GM12878 (cell line): ENCODE measurements at regions not wholly inside any gene's neighbourhood (a gene's known extent, or its start where the extent isn't known, plus 50 kb on each side); places are given as distances from the start of the nearest gene placed in this dataset.

ENCODE experiments used
- ATAC-seq: fragments of 200-7000 bp; cut with Tn5 transposase; 3 replicates; pipeline ENCODE4 v1.9.1; 2020; ENCODE audit warnings: mild to moderate bottlenecking, moderate library complexity
- BruUV-seq: library from RNA; stranded (reverse); fragments of 400-500 nt; replicated peaks from 2 replicates; lab custom pipeline; 2021; lab: Mats Ljungman, UMichigan
- CTCF ChIA-PET: fragments of 300-600 bp; sonication (Branson Sonifier 250); formaldehyde crosslinking; extraction: SDS; loops from one replicate; lab custom pipeline; 2021; ENCODE audit warnings: inconsistent platforms; lab: Yijun Ruan, JAX
- POLR2A ChIA-PET: fragments of 350-600 bp; formaldehyde crosslinking; extraction: SDS; loops from one replicate; lab custom pipeline; 2021; ENCODE audit warnings: inconsistent platforms; lab: Charles Lee
- RAD21 ChIA-PET: fragments of 300-600 bp; sonication (Branson Sonifier 250); formaldehyde crosslinking; loops from one replicate; lab custom pipeline; 2023; ENCODE audit warnings: antibody characterized with exemption; ENCODE audit not compliant: unreplicated experiment; lab: Charles Lee
- SMC1A ChIA-PET: fragments of 300-600 bp; sonication (Branson Sonifier 250); formaldehyde crosslinking; loops from one replicate; lab custom pipeline; 2023; ENCODE audit not compliant: unreplicated experiment, uncharacterized antibody; lab: Charles Lee
- DNase-seq: peaks from one replicate; pipeline ENCODE4 v3.0.0-alpha.2; 2011; ENCODE audit warnings: low read depth, low spot score
- FAIRE-seq: peaks from 3 replicates; lab custom pipeline; 2011; peaks lifted over from hg19 to GRCh38; lab: Jason Lieb, UNC
- H2AFZ ChIP-seq: 2 replicates; pipeline ENCODE4 v1.6.0; 2011; ENCODE audit warnings: low read depth, low read length, control low read depth; ENCODE audit not compliant: control insufficient read depth
- H3K27ac ChIP-seq: 2 replicates; pipeline ENCODE4 v1.5.1; 2011; ENCODE audit warnings: control low read depth; ENCODE audit not compliant: control insufficient read depth, insufficient read depth
- H3K27me3 ChIP-seq, 2 experiments: replicated peaks in 1 of 2; 2 replicates each; pipeline versions ENCODE4 v1.6.0 to v1.6.1; 2011; ENCODE audit warnings: low read length in 1 of 2; ENCODE audit not compliant: control insufficient read depth in 2 of 2, insufficient read depth in 2 of 2
- H3K36me3 ChIP-seq, 2 experiments: 2 replicates each; pipeline ENCODE4 v1.5.1; 2011; ENCODE audit warnings: low read length in 1 of 2; ENCODE audit not compliant: control insufficient read depth in 2 of 2, insufficient read depth in 2 of 2
- H3K4me1 ChIP-seq: 2 replicates; pipeline ENCODE4 v1.6.1; 2011; ENCODE audit warnings: mild to moderate bottlenecking, low read length, moderate library complexity, mixed read lengths; ENCODE audit not compliant: control insufficient read depth, insufficient read depth
- H3K4me2 ChIP-seq: 2 replicates; pipeline ENCODE4 v1.6.0; 2011; ENCODE audit warnings: control low read depth; ENCODE audit not compliant: control insufficient read depth, insufficient read depth
- H3K4me3 ChIP-seq: fragments of 200-600 bp; sonication (generic); 2 replicates; pipeline ENCODE4 v1.5.1; 2016
- H3K79me2 ChIP-seq: 2 replicates; pipeline ENCODE4 v1.6.0; 2011; ENCODE audit warnings: low read length; ENCODE audit not compliant: control insufficient read depth, insufficient read depth
- H3K9ac ChIP-seq: 2 replicates; pipeline ENCODE4 v1.8.0; 2011; ENCODE audit warnings: low read length, control low read depth, mixed read lengths; ENCODE audit not compliant: control insufficient read depth, insufficient read depth
- H3K9me3 ChIP-seq: replicated peaks from 3 replicates; pipeline ENCODE4 v1.5.1; 2011; ENCODE audit warnings: mild to moderate bottlenecking, low read length; ENCODE audit not compliant: control insufficient read depth, insufficient read depth
- H4K20me1 ChIP-seq: 2 replicates; pipeline ENCODE4 v1.6.0; 2011; ENCODE audit not compliant: control insufficient read depth, insufficient read depth
- BRCA1 ChIP-seq: IDR thresholded peaks from 2 replicates; pipeline ENCODE4 v1.6.1; 2011; ENCODE audit warnings: low read depth, low read length, improper control_type of control experiment
- CEBPB ChIP-seq, 2 experiments: fragments of 150-350 bp in 1 of 2; IDR thresholded peaks; 2 replicates each; pipeline ENCODE4 v1.6.1; 2012 to 2014; ENCODE audit warnings: low read depth in 2 of 2, low read length in 2 of 2, borderline replicate concordance in 1 of 2, inconsistent platforms in 1 of 2
- CHD1 ChIP-seq: IDR thresholded peaks from 2 replicates; pipeline ENCODE4 v1.6.1; 2012; ENCODE audit warnings: low read depth, low read length, improper control_type of control experiment
- IRF4 ChIP-seq: IDR thresholded peaks from 2 replicates; pipeline ENCODE4 v1.6.1; 2011; ENCODE audit warnings: low read depth, low read length
- MEF2B ChIP-seq: fragments of 450-650 bp; IDR thresholded peaks from 2 replicates; pipeline ENCODE4 v1.6.1; 2018; ENCODE audit warnings: mild to moderate bottlenecking, moderate library complexity; ENCODE audit not compliant: partially characterized antibody, poor library complexity, severe bottlenecking
- MTA2 ChIP-seq: fragments of 450-650 bp; IDR thresholded peaks from 2 replicates; pipeline ENCODE4 v1.6.1; 2016; ENCODE audit warnings: low read depth, mild to moderate bottlenecking, moderate library complexity
- NR2C2 ChIP-seq: IDR thresholded peaks from 2 replicates; pipeline ENCODE4 v1.6.1; 2011; ENCODE audit warnings: borderline replicate concordance, low read depth; ENCODE audit not compliant: control insufficient read depth, insufficient read length
- RUNX3 ChIP-seq: IDR thresholded peaks from 2 replicates; pipeline ENCODE4 v1.6.1; 2012; ENCODE audit warnings: low read length, inconsistent platforms
- SMC3 ChIP-seq: IDR thresholded peaks from 2 replicates; pipeline ENCODE4 v1.6.1; 2011; ENCODE audit warnings: low read length, improper control_type of control experiment, borderline replicate concordance
- TCF7 ChIP-seq: IDR thresholded peaks from 2 replicates; pipeline ENCODE4 v1.6.1; 2014; ENCODE audit warnings: antibody characterized with exemption, borderline replicate concordance
- ZNF274 ChIP-seq: IDR thresholded peaks from one replicate; pipeline ENCODE4 v1.8.0; 2011; ENCODE audit not compliant: insufficient read length, insufficient read depth
- WGBS: methylation state at CpG from one replicate; pipeline ENCODE4 v1.1.6; 2016; ENCODE audit warnings: low lambda C conversion rate; ENCODE audit not compliant: insufficient replicate concordance, insufficient coverage; ENCODE audit errors: missing lambda C conversion rate; 5-methylcytosine and 5-hydroxymethylcytosine counted together
- in situ Hi-C: fragments of 300-500 bp; cut with MboI; formaldehyde crosslinking; loops from 9 replicates; pipeline ENCODE4 v1.14.3; 2018; ENCODE audit warnings: mixed read lengths
- intact Hi-C: fragments of 100-400 bp; cut with micrococcal nuclease; formaldehyde crosslinking; loops from one replicate; pipeline ENCODE4 v1.14.2; 2022; ENCODE audit not compliant: unreplicated experiment
- TF ChIP-seq, protein P1 (sequence below): fragments of 450-650 bp; IDR thresholded peaks from 2 replicates; pipeline ENCODE4 v1.6.1; 2017; ENCODE audit warnings: mild to moderate bottlenecking, moderate library complexity
- TF ChIP-seq, protein P2 (sequence below): fragments of 450-650 bp; IDR thresholded peaks from 2 replicates; pipeline ENCODE4 v1.6.1; 2016; ENCODE audit warnings: mild to moderate bottlenecking
- TF ChIP-seq, protein P3 (sequence below): IDR thresholded peaks from 2 replicates; pipeline ENCODE4 v1.6.1; 2011; ENCODE audit warnings: borderline replicate concordance, low read depth, mild to moderate bottlenecking, moderate library complexity, mixed read lengths, low read length; ENCODE audit not compliant: insufficient read depth; ENCODE audit errors: extremely low read length
- TF ChIP-seq, protein P4 (sequence below): IDR thresholded peaks from 2 replicates; pipeline ENCODE4 v1.6.1; 2012; ENCODE audit warnings: low read depth, low read length, improper control_type of control experiment
- TF ChIP-seq, protein P5 (sequence below): fragments of 450-650 bp; conservative IDR thresholded peaks from 2 replicates; pipeline ENCODE4 v1.6.1; 2017; ENCODE audit warnings: mild to moderate bottlenecking, moderate library complexity

DNA sequence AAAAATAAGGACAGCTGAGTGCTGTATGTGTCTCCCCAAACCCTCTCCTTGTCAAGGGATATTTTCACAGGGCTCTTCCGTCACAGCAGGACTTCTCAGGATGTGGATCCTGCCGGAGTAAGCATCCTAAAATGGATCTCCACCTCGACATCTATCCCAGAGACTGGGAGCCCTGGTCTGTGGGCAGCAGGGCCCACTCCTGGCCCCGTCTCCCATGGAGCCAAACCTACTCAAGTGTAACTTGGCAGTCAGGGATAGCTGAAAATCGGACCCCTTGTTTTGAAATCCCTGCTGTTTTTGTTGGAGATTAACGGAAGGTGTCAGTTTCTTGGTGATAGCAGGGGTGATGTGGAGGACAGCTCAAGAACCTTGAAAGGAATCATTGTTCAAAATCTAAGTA is 109.0 kb upstream of the TWIST2 start:
- ChIA-PET RAD21 (no interaction called here), SMC1A (no interaction called here), CTCF (no interaction called here), POLR2A (no interaction called here)
- no peaks in the 10 kb centered on the region for H3K36me3 ChIP-seq
- H3K4me1 ChIP-seq = no peaks in the 10 kb centered on the region
- DNase-seq = no peak
- no peak overlapping the region for H3K4me2 ChIP-seq
- BruUV-seq = no TSS peak
- in situ Hi-C loops = no loop called here
- WGBS = 38% methylated on average over 6 of the region's 6 CpGs
- intact Hi-C loops = no loop called here
- no peak for FAIRE-seq
- H3K79me2 ChIP-seq = no peaks in the 10 kb centered on the region
- H4K20me1 ChIP-seq = no peaks in the 10 kb centered on the region
- H3K9ac ChIP-seq = no peak overlapping the region
- no peaks in the 10 kb centered on the region; the same call in 2 of the 3 replicates for H3K9me3 ChIP-seq
- H2AFZ ChIP-seq = no peak overlapping the region
- no peak overlapping the region for H3K27ac ChIP-seq
- no peaks in the 10 kb centered on the region for H3K27me3 ChIP-seq
- no peak overlapping the region for H3K4me3 ChIP-seq
- ATAC-seq = no peak
- TF ChIP-seq MEF2B (no peak), MTA2 (no peak), TCF7 (no peak), BRCA1 (no peak), CEBPB (IDR thresholded peaks at IDR 0.05; ENCODE audit: borderline replicate concordance in 1 of 2, low read depth in 2 of 2, low read length in 2 of 2) (no peak), IRF4 (no peak), CHD1 (no peak), NR2C2 (no peak), RUNX3 (no peak), SMC3 (no peak), ZNF274 (no peak)
- TF ChIP-seq, protein P1, sequence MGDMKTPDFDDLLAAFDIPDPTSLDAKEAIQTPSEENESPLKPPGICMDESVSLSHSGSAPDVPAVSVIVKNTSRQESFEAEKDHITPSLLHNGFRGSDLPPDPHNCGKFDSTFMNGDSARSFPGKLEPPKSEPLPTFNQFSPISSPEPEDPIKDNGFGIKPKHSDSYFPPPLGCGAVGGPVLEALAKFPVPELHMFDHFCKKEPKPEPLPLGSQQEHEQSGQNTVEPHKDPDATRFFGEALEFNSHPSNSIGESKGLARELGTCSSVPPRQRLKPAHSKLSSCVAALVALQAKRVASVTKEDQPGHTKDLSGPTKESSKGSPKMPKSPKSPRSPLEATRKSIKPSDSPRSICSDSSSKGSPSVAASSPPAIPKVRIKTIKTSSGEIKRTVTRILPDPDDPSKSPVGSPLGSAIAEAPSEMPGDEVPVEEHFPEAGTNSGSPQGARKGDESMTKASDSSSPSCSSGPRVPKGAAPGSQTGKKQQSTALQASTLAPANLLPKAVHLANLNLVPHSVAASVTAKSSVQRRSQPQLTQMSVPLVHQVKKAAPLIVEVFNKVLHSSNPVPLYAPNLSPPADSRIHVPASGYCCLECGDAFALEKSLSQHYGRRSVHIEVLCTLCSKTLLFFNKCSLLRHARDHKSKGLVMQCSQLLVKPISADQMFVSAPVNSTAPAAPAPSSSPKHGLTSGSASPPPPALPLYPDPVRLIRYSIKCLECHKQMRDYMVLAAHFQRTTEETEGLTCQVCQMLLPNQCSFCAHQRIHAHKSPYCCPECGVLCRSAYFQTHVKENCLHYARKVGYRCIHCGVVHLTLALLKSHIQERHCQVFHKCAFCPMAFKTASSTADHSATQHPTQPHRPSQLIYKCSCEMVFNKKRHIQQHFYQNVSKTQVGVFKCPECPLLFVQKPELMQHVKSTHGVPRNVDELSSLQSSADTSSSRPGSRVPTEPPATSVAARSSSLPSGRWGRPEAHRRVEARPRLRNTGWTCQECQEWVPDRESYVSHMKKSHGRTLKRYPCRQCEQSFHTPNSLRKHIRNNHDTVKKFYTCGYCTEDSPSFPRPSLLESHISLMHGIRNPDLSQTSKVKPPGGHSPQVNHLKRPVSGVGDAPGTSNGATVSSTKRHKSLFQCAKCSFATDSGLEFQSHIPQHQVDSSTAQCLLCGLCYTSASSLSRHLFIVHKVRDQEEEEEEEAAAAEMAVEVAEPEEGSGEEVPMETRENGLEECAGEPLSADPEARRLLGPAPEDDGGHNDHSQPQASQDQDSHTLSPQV = no peak
- TF ChIP-seq, protein P2, sequence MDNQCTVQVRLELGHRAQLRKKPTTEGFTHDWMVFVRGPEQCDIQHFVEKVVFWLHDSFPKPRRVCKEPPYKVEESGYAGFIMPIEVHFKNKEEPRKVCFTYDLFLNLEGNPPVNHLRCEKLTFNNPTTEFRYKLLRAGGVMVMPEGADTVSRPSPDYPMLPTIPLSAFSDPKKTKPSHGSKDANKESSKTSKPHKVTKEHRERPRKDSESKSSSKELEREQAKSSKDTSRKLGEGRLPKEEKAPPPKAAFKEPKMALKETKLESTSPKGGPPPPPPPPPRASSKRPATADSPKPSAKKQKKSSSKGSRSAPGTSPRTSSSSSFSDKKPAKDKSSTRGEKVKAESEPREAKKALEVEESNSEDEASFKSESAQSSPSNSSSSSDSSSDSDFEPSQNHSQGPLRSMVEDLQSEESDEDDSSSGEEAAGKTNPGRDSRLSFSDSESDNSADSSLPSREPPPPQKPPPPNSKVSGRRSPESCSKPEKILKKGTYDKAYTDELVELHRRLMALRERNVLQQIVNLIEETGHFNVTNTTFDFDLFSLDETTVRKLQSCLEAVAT = no peak
- TF ChIP-seq, protein P3, sequence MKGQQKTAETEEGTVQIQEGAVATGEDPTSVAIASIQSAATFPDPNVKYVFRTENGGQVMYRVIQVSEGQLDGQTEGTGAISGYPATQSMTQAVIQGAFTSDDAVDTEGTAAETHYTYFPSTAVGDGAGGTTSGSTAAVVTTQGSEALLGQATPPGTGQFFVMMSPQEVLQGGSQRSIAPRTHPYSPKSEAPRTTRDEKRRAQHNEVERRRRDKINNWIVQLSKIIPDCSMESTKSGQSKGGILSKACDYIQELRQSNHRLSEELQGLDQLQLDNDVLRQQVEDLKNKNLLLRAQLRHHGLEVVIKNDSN = no peak
- TF ChIP-seq, protein P4, sequence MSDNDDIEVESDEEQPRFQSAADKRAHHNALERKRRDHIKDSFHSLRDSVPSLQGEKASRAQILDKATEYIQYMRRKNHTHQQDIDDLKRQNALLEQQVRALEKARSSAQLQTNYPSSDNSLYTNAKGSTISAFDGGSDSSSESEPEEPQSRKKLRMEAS = no peak
- TF ChIP-seq, protein P5, sequence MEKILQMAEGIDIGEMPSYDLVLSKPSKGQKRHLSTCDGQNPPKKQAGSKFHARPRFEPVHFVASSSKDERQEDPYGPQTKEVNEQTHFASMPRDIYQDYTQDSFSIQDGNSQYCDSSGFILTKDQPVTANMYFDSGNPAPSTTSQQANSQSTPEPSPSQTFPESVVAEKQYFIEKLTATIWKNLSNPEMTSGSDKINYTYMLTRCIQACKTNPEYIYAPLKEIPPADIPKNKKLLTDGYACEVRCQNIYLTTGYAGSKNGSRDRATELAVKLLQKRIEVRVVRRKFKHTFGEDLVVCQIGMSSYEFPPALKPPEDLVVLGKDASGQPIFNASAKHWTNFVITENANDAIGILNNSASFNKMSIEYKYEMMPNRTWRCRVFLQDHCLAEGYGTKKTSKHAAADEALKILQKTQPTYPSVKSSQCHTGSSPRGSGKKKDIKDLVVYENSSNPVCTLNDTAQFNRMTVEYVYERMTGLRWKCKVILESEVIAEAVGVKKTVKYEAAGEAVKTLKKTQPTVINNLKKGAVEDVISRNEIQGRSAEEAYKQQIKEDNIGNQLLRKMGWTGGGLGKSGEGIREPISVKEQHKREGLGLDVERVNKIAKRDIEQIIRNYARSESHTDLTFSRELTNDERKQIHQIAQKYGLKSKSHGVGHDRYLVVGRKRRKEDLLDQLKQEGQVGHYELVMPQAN = no peak
